H1 (cell line): ENCODE measurements at regions not wholly inside any gene's neighbourhood (a gene's known extent, or its start where the extent isn't known, plus 50 kb on each side); places are given as distances from the start of the nearest gene placed in this dataset.

Source experiments
- CTCF ChIA-PET: fragments of 300-600 bp; sonication (Branson Sonifier 250); formaldehyde crosslinking; loops from one replicate; lab custom pipeline; 2021; ENCODE audit not compliant: partially characterized antibody; lab: Charles Lee
- POLR2A ChIA-PET: fragments of 300-600 bp; sonication (Branson Sonifier 250); formaldehyde crosslinking; loops from one replicate; lab custom pipeline; 2021; ENCODE audit warnings: inconsistent platforms; ENCODE audit not compliant: partially characterized antibody; lab: Charles Lee
- DNase-seq, 2 experiments: peaks; one replicate each; pipeline versions ENCODE4 v3.0.0 to v3.0.0-alpha.2; 2010 to 2022; ENCODE audit warnings: low spot score in 2 of 2, low read depth in 1 of 2, mixed read lengths in 1 of 2
- FAIRE-seq: peaks from 2 replicates; lab custom pipeline; 2011; peaks lifted over from hg19 to GRCh38; lab: Jason Lieb, UNC
- H2AFZ ChIP-seq: 2 replicates; pipeline ENCODE4 v1.8.1; 2012; ENCODE audit warnings: low read length, inconsistent platforms
- H2AK5ac ChIP-seq: 2 replicates; pipeline ENCODE4 v1.6.1; 2013; ENCODE audit warnings: low read depth, low read length
- H2BK120ac ChIP-seq: replicated peaks from 2 replicates; pipeline ENCODE3; 2013; ENCODE audit warnings: low read depth, low read length, inconsistent platforms
- H2BK12ac ChIP-seq: 2 replicates; pipeline ENCODE4 v1.6.1; 2013; ENCODE audit warnings: low read depth, low read length
- H2BK15ac ChIP-seq: 2 replicates; pipeline ENCODE4 v1.6.1; 2013; ENCODE audit warnings: low read length
- H2BK20ac ChIP-seq: 2 replicates; pipeline ENCODE4 v1.6.1; 2013; ENCODE audit warnings: low read length
- H2BK5ac ChIP-seq: 2 replicates; pipeline ENCODE4 v1.6.1; 2013; ENCODE audit warnings: low read depth, low read length
- H3K14ac ChIP-seq: 2 replicates; pipeline ENCODE4 v1.6.1; 2013; ENCODE audit warnings: inconsistent platforms; ENCODE audit not compliant: insufficient read length
- H3K18ac ChIP-seq: 2 replicates; pipeline ENCODE4 v1.6.1; 2013; ENCODE audit warnings: low read length; ENCODE audit errors: extremely low read depth
- H3K23ac ChIP-seq: 2 replicates; pipeline ENCODE4 v1.6.1; 2013; ENCODE audit warnings: inconsistent platforms; ENCODE audit not compliant: insufficient read length
- H3K23me2 ChIP-seq: 2 replicates; pipeline ENCODE4 v1.6.1; 2013; ENCODE audit warnings: low read depth, low read length
- H3K27ac ChIP-seq: 2 replicates; pipeline ENCODE4 v1.6.1; 2011; ENCODE audit warnings: low read depth, low read length, inconsistent platforms
- H3K27me3 ChIP-seq, 4 experiments: replicated peaks in 1 of 4; 1 replicate in 1 of 4; 2 replicates in 3 of 4; pipeline versions ENCODE4 v1.6.1 to v1.8.1; 2011 to 2013; ENCODE audit warnings: low read length in 3 of 4, mild to moderate bottlenecking in 3 of 4, inconsistent platforms in 2 of 4, mixed read lengths in 2 of 4, moderate library complexity in 1 of 4; ENCODE audit not compliant: control insufficient read depth in 3 of 4, insufficient read depth in 3 of 4; ENCODE audit errors: extremely low read depth in 1 of 4
- H3K36me3 ChIP-seq, 4 experiments: 2 replicates each; pipeline versions ENCODE4 v1.6.1 to v1.8.1; 2011 to 2013; ENCODE audit warnings: mild to moderate bottlenecking in 4 of 4, low read length in 3 of 4, moderate library complexity in 2 of 4, control low read depth in 1 of 4, inconsistent platforms in 1 of 4; ENCODE audit not compliant: insufficient read depth in 4 of 4, control insufficient read depth in 2 of 4
- H3K4ac ChIP-seq: replicated peaks from 2 replicates; pipeline ENCODE3; 2013; ENCODE audit warnings: low read length, low read depth, mixed read lengths, inconsistent platforms; ENCODE audit not compliant: insufficient read length
- H3K4me1 ChIP-seq, 4 experiments: replicated peaks in 1 of 4; 1 replicate in 1 of 4; 2 replicates in 3 of 4; pipeline versions ENCODE4 v1.6.1 to v1.8.1; 2011 to 2013; ENCODE audit warnings: low read length in 3 of 4, inconsistent platforms in 2 of 4, mixed read lengths in 1 of 4; ENCODE audit not compliant: insufficient read depth in 4 of 4, control insufficient read depth in 3 of 4
- H3K4me2 ChIP-seq, 2 experiments: 2 replicates each; pipeline versions ENCODE4 v1.6.1 to v1.8.1; 2011 to 2013; ENCODE audit warnings: low read depth in 2 of 2, low read length in 2 of 2, control low read depth in 1 of 2, inconsistent platforms in 1 of 2, mild to moderate bottlenecking in 1 of 2; ENCODE audit not compliant: insufficient read depth in 1 of 2
- H3K4me3 ChIP-seq, 4 experiments: fragments of 200-600, 300-600 bp in 1 of 4; sonication (generic), shearing (Covaris generic), sonication (Bioruptor Twin) in 1 of 4; 2 replicates each; pipeline versions ENCODE4 v1.5.1 to v1.8.1; 2011 to 2016; ENCODE audit warnings: low read length in 4 of 4, low read depth in 3 of 4, control low read depth in 2 of 4, inconsistent platforms in 2 of 4, mild to moderate bottlenecking in 2 of 4, mixed read lengths in 1 of 4, moderate library complexity in 1 of 4; ENCODE audit not compliant: insufficient read depth in 2 of 4; ENCODE audit errors: extremely low read depth in 1 of 4
- H3K56ac ChIP-seq: replicated peaks from 2 replicates; pipeline ENCODE3; 2013; ENCODE audit warnings: low read depth, mild to moderate bottlenecking, mixed read lengths, low read length, inconsistent platforms; ENCODE audit not compliant: insufficient read length
- H3K79me1 ChIP-seq: 2 replicates; pipeline ENCODE4 v1.6.1; 2013; ENCODE audit warnings: low read depth, low read length, control low read depth
- H3K79me2 ChIP-seq, 2 experiments: 2 replicates each; pipeline versions ENCODE4 v1.6.1 to v1.8.1; 2012 to 2013; ENCODE audit warnings: low read length in 2 of 2, mild to moderate bottlenecking in 2 of 2, inconsistent platforms in 1 of 2; ENCODE audit not compliant: insufficient read depth in 2 of 2, control insufficient read depth in 1 of 2
- H3K9ac ChIP-seq, 4 experiments: replicated peaks in 1 of 4; 1 replicate in 1 of 4; 2 replicates in 3 of 4; pipeline versions ENCODE4 v1.6.1 to v1.8.1; 2011 to 2013; ENCODE audit warnings: low read depth in 3 of 4, low read length in 3 of 4, control low read depth in 2 of 4, mild to moderate bottlenecking in 2 of 4, moderate library complexity in 2 of 4, inconsistent platforms in 1 of 4; ENCODE audit errors: extremely low read depth in 1 of 4
- H3K9me3 ChIP-seq, 2 experiments: 2 replicates each; pipeline versions ENCODE4 v1.6.1 to v1.8.1; 2012 to 2013; ENCODE audit warnings: mild to moderate bottlenecking in 2 of 2, moderate library complexity in 2 of 2, control low read depth in 1 of 2, inconsistent platforms in 1 of 2, low read depth in 1 of 2, low read length in 1 of 2, mixed read lengths in 1 of 2; ENCODE audit not compliant: insufficient read depth in 2 of 2
- H4K20me1 ChIP-seq, 2 experiments: replicated peaks in 1 of 2; 2 replicates each; pipeline versions ENCODE3 to v1.8.1; 2011 to 2013; ENCODE audit warnings: inconsistent platforms in 2 of 2, low read length in 2 of 2, mild to moderate bottlenecking in 1 of 2; ENCODE audit not compliant: insufficient read depth in 2 of 2, control insufficient read depth in 1 of 2
- H4K5ac ChIP-seq: 2 replicates; pipeline ENCODE4 v1.6.1; 2013; ENCODE audit warnings: low read length, low read depth, mixed read lengths, inconsistent platforms; ENCODE audit not compliant: insufficient read length
- H4K8ac ChIP-seq: 2 replicates; pipeline ENCODE4 v1.8.0; 2013; ENCODE audit warnings: mild to moderate bottlenecking, moderate library complexity, low read length, inconsistent platforms; ENCODE audit not compliant: insufficient read depth; ENCODE audit errors: extremely low read depth
- H4K91ac ChIP-seq: replicated peaks from 2 replicates; pipeline ENCODE3; 2013; ENCODE audit warnings: low read length, mixed read lengths, inconsistent platforms; ENCODE audit not compliant: insufficient read length
- CTBP2 ChIP-seq: IDR thresholded peaks from 2 replicates; pipeline ENCODE4 v1.7.0; 2011; ENCODE audit warnings: borderline replicate concordance, mild to moderate bottlenecking, moderate library complexity, mixed read lengths, low read length; ENCODE audit not compliant: insufficient read depth, insufficient read length
- FOSL1 ChIP-seq: IDR thresholded peaks from 2 replicates; pipeline ENCODE4 v1.6.1; 2011; ENCODE audit warnings: mild to moderate bottlenecking, low read depth, low read length, moderate library complexity; ENCODE audit not compliant: insufficient read depth
- RFX5 ChIP-seq: IDR thresholded peaks from 2 replicates; pipeline ENCODE4 v1.6.1; 2011; ENCODE audit warnings: low read depth, low read length, improper control_type of control experiment, borderline replicate concordance
- SIN3A ChIP-seq, 2 experiments: IDR thresholded peaks in 1 of 2; conservative IDR thresholded peaks in 1 of 2; 2 replicates each; pipeline ENCODE4 v1.6.1; 2011 to 2012; ENCODE audit warnings: low read length in 2 of 2, improper control_type of control experiment in 1 of 2, low read depth in 1 of 2, mild to moderate bottlenecking in 1 of 2
- SIRT6 ChIP-seq: IDR thresholded peaks from one replicate; pipeline ENCODE4 v1.7.1; 2012; ENCODE audit warnings: low read length, inconsistent platforms
- SIX5 ChIP-seq: IDR thresholded peaks from 2 replicates; pipeline ENCODE4 v1.6.1; 2011; ENCODE audit warnings: mild to moderate bottlenecking, low read depth, low read length
- WGBS, 2 experiments: shearing (Covaris generic) in 1 of 2; methylation state at CpG; one replicate each; pipeline versions ENCODE4 v1.1.6 to v1.1.7; 2013 to 2015; ENCODE audit warnings: low lambda C conversion rate in 2 of 2, mixed read lengths in 2 of 2, inconsistent platforms in 1 of 2, low coverage in 1 of 2, missing lambda C conversion rate in 1 of 2; ENCODE audit not compliant: insufficient replicate concordance in 2 of 2, insufficient coverage in 1 of 2, insufficient read length in 1 of 2; ENCODE audit errors: extremely low coverage in 1 of 2, missing lambda C conversion rate in 1 of 2; 5-methylcytosine and 5-hydroxymethylcytosine counted together

DNA sequence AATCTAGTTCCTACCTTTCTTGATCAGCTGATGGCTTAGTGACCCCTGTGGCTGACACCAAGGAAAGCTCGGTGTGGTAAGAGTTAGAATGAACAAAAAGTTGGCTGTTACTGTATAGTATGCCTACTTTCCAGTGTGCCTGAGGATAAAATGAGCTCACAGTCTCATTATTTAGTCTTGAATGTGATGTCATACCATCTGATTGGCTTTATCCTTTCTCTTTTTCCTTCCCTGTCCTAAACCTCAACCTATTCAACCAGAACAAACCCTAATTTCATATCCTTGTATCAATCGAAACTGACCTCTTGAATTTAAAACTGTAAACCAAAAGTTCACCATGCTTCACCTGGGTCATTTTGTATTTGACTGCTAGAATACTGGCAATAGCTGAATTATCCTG, 156.4 kb downstream of the PPARGC1A start:
- 86% methylated on average over 2 of the region's 2 CpGs; no CpG with 5 or more reads in 1 of the 2 experiments for WGBS, 2 experiments
- FAIRE-seq (no peak), DNase-seq (no peak)
- no peak overlapping the region for H2AFZ ChIP-seq
- no peaks in the 10 kb centered on the region for H3K27me3 ChIP-seq
- H3K23me2 ChIP-seq, result no peaks in the 10 kb centered on the region
- H3K4me3 ChIP-seq, result no peak overlapping the region
- H3K18ac ChIP-seq, result no peak overlapping the region
- no peak overlapping the region for H3K4me2 ChIP-seq
- no peaks in the 10 kb centered on the region for H3K79me2 ChIP-seq
- POLR2A ChIA-PET, result no interaction called here
- H3K4me1 ChIP-seq, result no peaks in the 10 kb centered on the region
- no peak overlapping the region for H2BK20ac ChIP-seq
- H2BK12ac ChIP-seq, result no peak overlapping the region
- no peak overlapping the region for H4K5ac ChIP-seq
- no peak overlapping the region for H2AK5ac ChIP-seq
- no peaks in the 10 kb centered on the region for H3K9me3 ChIP-seq
- H2BK5ac ChIP-seq, result no peak overlapping the region
- no peak overlapping the region for H3K9ac ChIP-seq
- H3K14ac ChIP-seq, result no peak overlapping the region
- H2BK120ac ChIP-seq, result no peak overlapping the region
- TF ChIP-seq CTBP2 (no peak), SIRT6 (no peak), SIN3A (conservative IDR thresholded peaks at IDR 0.05 in 1 of 2, IDR thresholded peaks at IDR 0.05 in 1 of 2; ENCODE audit: low read depth in 1 of 2, low read length in 2 of 2) (no peak), RFX5 (no peak), FOSL1 (no peak), SIX5 (no peak)
- TF ChIP-seq, all 59 proteins: peak for 0
- no peak overlapping the region for H3K27ac ChIP-seq
- H3K4ac ChIP-seq, result no peak overlapping the region
- H4K8ac ChIP-seq, result no peak overlapping the region
- no peak overlapping the region for H3K23ac ChIP-seq
- CTCF ChIA-PET, result interaction anchor here (1.6 kb wide), 1 partner anchor 14 kb away, joined by 5 read pairs; no protein-coding TSS in a partner anchor
- H4K20me1 ChIP-seq, result no peaks in the 10 kb centered on the region
- H4K91ac ChIP-seq, result no peak overlapping the region
- H3K36me3 ChIP-seq, result no peaks in the 10 kb centered on the region
- no peaks in the 10 kb centered on the region for H3K79me1 ChIP-seq
- no peak overlapping the region for H3K56ac ChIP-seq
- no peak overlapping the region for H2BK15ac ChIP-seq
